HCT116 (cell line): ENCODE measurements at regions not wholly inside any gene's neighbourhood (a gene's known extent, or its start where the extent isn't known, plus 50 kb on each side); places are given as distances from the start of the nearest gene placed in this dataset.

Experiments used
- ATAC-seq: fragments of 200-7000 bp; cut with Tn5 transposase; 2 replicates; pipeline ENCODE4 v1.9.1; 2020; ENCODE audit warnings: mild to moderate bottlenecking, moderate library complexity
- BruUV-seq: library from RNA; stranded (reverse); fragments of 400-500 nt; replicated peaks from 2 replicates; lab custom pipeline; 2021; lab: Mats Ljungman, UMichigan
- CTCF ChIA-PET: fragments of 300-600 bp; sonication (Branson Sonifier 250); formaldehyde crosslinking; loops from one replicate; lab custom pipeline; 2021; ENCODE audit warnings: antibody characterized with exemption; lab: Charles Lee
- POLR2A ChIA-PET: fragments of 300-600, 350-600 bp; sonication (Branson Sonifier 250); formaldehyde crosslinking; loops from one replicate; lab custom pipeline; 2021; ENCODE audit warnings: antibody characterized with exemption; lab: Charles Lee
- RAD21 ChIA-PET, 2 experiments: fragments of 300-600 bp; sonication (Branson Sonifier 250); formaldehyde crosslinking; loops; one replicate each; lab custom pipeline; 2023; ENCODE audit warnings: low total read pairs in 2 of 2; ENCODE audit not compliant: uncharacterized antibody in 2 of 2, unreplicated experiment in 2 of 2, low non-redundant PET in 1 of 2; lab: Charles Lee
- DNase-seq: peaks from one replicate; pipeline ENCODE4 v3.0.0-alpha.2; 2010; ENCODE audit warnings: low read depth, low spot score
- H2AFZ ChIP-seq: fragments of 200-600 bp; shearing (Covaris generic), sonication (generic); 2 replicates; pipeline ENCODE4 v1.6.1; 2017; ENCODE audit warnings: low read depth, mixed run types, mixed read lengths, antibody characterized with exemption, low read length; ENCODE audit not compliant: poor library complexity, severe bottlenecking
- H3K27ac ChIP-seq: 2 replicates; pipeline ENCODE4 v1.5.1; 2012; ENCODE audit warnings: low read depth, low read length
- H3K27me3 ChIP-seq: fragments of 200-600 bp; sonication (generic); 2 replicates; pipeline ENCODE4 v1.6.1; 2016; ENCODE audit warnings: mixed run types, low read length, mixed read lengths; ENCODE audit not compliant: insufficient read depth
- H3K36me3 ChIP-seq, 2 experiments: fragments of 200-500 bp in 1 of 2; fragments of 200-600 bp in 1 of 2; sonication (Bioruptor generic) in 1 of 2; sonication (generic) in 1 of 2; 2 replicates each; pipeline versions ENCODE4 v1.5.1 to v1.6.1; 2014 to 2016; ENCODE audit warnings: low read length in 2 of 2, inconsistent platforms in 1 of 2, mixed read lengths in 1 of 2, mixed run types in 1 of 2; ENCODE audit not compliant: insufficient read depth in 2 of 2, control insufficient read depth in 1 of 2
- H3K4me1 ChIP-seq, 2 experiments: fragments of 200-600 bp in 1 of 2; sonication (generic) in 1 of 2; 2 replicates each; pipeline versions ENCODE4 v1.5.1 to v1.6.1; 2012 to 2017; ENCODE audit warnings: low read length in 2 of 2, inconsistent platforms in 1 of 2, mild to moderate bottlenecking in 1 of 2, mixed read lengths in 1 of 2, mixed run types in 1 of 2, moderate library complexity in 1 of 2; ENCODE audit not compliant: insufficient read depth in 2 of 2, control insufficient read depth in 1 of 2
- H3K4me2 ChIP-seq: fragments of 200-600 bp; sonication (generic); 2 replicates; pipeline ENCODE4 v1.6.1; 2017; ENCODE audit warnings: mixed run types, low read length, mixed read lengths
- H3K4me3 ChIP-seq, 2 experiments: fragments of 200-600 bp in 1 of 2; sonication (generic) in 1 of 2; replicated peaks in 1 of 2; 2 replicates each; pipeline ENCODE4 v1.5.1; 2011 to 2016; ENCODE audit warnings: low read length in 2 of 2, control low read depth in 1 of 2, low read depth in 1 of 2, mild to moderate bottlenecking in 1 of 2, mixed read lengths in 1 of 2, mixed run types in 1 of 2
- H3K79me2 ChIP-seq: fragments of 200-600 bp; sonication (generic); 2 replicates; pipeline ENCODE4 v1.6.1; 2017; ENCODE audit warnings: mild to moderate bottlenecking, mixed run types, low read length, moderate library complexity, mixed read lengths; ENCODE audit not compliant: insufficient read depth
- H3K9ac ChIP-seq: fragments of 200-600 bp; sonication (generic); 2 replicates; pipeline ENCODE4 v1.6.1; 2016; ENCODE audit warnings: low read length, mixed read lengths
- H3K9me2 ChIP-seq: fragments of 200-600 bp; sonication (generic), shearing (Covaris generic); 2 replicates; pipeline ENCODE4 v1.6.1; 2017; ENCODE audit warnings: mixed run types, mild to moderate bottlenecking, moderate library complexity; ENCODE audit not compliant: insufficient read depth
- H3K9me3 ChIP-seq, 2 experiments: fragments of 200-500 bp in 1 of 2; fragments of 200-600 bp in 1 of 2; sonication (Bioruptor generic) in 1 of 2; sonication (generic) in 1 of 2; 2 replicates each; pipeline ENCODE4 v1.6.1; 2014 to 2017; ENCODE audit warnings: low read length in 2 of 2, mixed read lengths in 2 of 2, inconsistent platforms in 1 of 2, low read depth in 1 of 2, mild to moderate bottlenecking in 1 of 2, mixed run types in 1 of 2, moderate library complexity in 1 of 2; ENCODE audit not compliant: control insufficient read depth in 1 of 2, insufficient read depth in 1 of 2
- H4K20me1 ChIP-seq: fragments of 200-600 bp; sonication (generic), shearing (Covaris generic); 2 replicates; pipeline ENCODE4 v1.6.1; 2017; ENCODE audit warnings: mixed run types, mild to moderate bottlenecking, moderate library complexity; ENCODE audit not compliant: insufficient read depth
- CBX3 ChIP-seq: IDR thresholded peaks from 2 replicates; pipeline ENCODE4 v1.6.1; 2012; ENCODE audit warnings: low read depth
- EZH2 ChIP-seq: fragments of 200-600 bp; sonication (generic); IDR thresholded peaks from 2 replicates; pipeline ENCODE4 v1.6.1; 2017; ENCODE audit warnings: antibody characterized with exemption, mixed run types
- EZH2phosphoT487 ChIP-seq: fragments of 200-600 bp; IDR thresholded peaks from 2 replicates; pipeline ENCODE4 v1.6.1; 2018; ENCODE audit warnings: antibody characterized with exemption, borderline replicate concordance
- JUND ChIP-seq: IDR thresholded peaks from 2 replicates; pipeline ENCODE4 v1.6.1; 2012
- POLR2A ChIP-seq: IDR thresholded peaks from 2 replicates; pipeline ENCODE4 v1.7.0; 2011; ENCODE audit warnings: borderline replicate concordance; ENCODE audit not compliant: insufficient read depth, insufficient read length; ENCODE audit errors: extremely low read depth
- SP1 ChIP-seq: IDR thresholded peaks from 2 replicates; pipeline ENCODE4 v1.6.1; 2012; ENCODE audit warnings: low read depth
- SRF ChIP-seq: IDR thresholded peaks from 2 replicates; pipeline ENCODE4 v1.6.1; 2012; ENCODE audit warnings: low read depth
- TCF7L2 ChIP-seq: IDR thresholded peaks from 2 replicates; pipeline ENCODE4 v1.7.0; 2011; ENCODE audit warnings: borderline replicate concordance, inconsistent platforms; ENCODE audit not compliant: insufficient read depth, insufficient read length; ENCODE audit errors: extremely low read depth
- intact Hi-C: fragments of 100-400 bp; cut with micrococcal nuclease; formaldehyde crosslinking; loops from 2 replicates; pipeline ENCODE4 v1.10.0; 2022
- TF ChIP-seq, protein P1 (sequence below), 3 experiments: fragments of 200-600 bp in 1 of 3; sonication (generic) in 1 of 3; IDR thresholded peaks in 2 of 3; conservative IDR thresholded peaks in 1 of 3; 2 replicates each; pipeline ENCODE4 v1.5.1; 2012 to 2017; ENCODE audit warnings: low read depth in 2 of 3, low read length in 2 of 3, antibody characterized with exemption in 1 of 3, borderline replicate concordance in 1 of 3, control low read depth in 1 of 3, mild to moderate bottlenecking in 1 of 3, mixed read lengths in 1 of 3, mixed run types in 1 of 3, moderate library complexity in 1 of 3; ENCODE audit not compliant: insufficient read depth in 1 of 3

DNA sequence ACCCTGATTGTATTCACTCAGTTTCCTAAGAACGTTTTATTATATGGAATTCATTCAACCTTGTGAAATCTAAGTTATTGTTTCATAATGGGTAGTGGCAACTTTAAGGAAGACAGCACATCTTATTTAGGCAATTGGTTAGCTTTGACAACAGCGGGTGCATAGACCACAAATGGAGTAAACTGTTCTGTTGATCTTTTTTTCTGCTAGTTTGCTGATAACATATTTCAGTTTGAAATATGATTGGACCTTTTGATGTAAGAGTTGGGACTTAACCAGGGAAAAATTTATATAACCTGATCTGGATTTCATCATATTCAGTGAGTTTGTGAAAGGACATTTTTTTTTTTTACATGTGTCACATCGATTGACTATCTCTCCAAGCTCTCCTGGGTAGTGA lies 151.7 kb downstream of the HLX start:
- Histone ChIP-seq H3K36me3 (no peaks in the 10 kb centered on the region), H3K4me3 (no peak overlapping the region), H3K9me2 (no peaks in the 10 kb centered on the region), H3K9me3 (no peaks in the 10 kb centered on the region), H3K4me2 (no peak overlapping the region), H3K79me2 (no peaks in the 10 kb centered on the region), H3K4me1 (peaks cover 0 to 7% of the 10 kb centered on the region in 2 experiments; a peak in 2 of 4 replicates), H2AFZ (no peak overlapping the region), H3K27me3 (no peaks in the 10 kb centered on the region), H3K9ac (no peak overlapping the region), H3K27ac (no peak overlapping the region), H4K20me1 (no peaks in the 10 kb centered on the region)
- BruUV-seq = no TSS peak
- ChIA-PET RAD21 (no interaction called here), POLR2A (no interaction called here), CTCF (no interaction called here)
- DNase-seq = no peak
- intact Hi-C loops = no loop called here
- ATAC-seq = no peak
- TF ChIP-seq EZH2 (no peak), EZH2phosphoT487 (no peak), CBX3 (no peak)

DNA sequence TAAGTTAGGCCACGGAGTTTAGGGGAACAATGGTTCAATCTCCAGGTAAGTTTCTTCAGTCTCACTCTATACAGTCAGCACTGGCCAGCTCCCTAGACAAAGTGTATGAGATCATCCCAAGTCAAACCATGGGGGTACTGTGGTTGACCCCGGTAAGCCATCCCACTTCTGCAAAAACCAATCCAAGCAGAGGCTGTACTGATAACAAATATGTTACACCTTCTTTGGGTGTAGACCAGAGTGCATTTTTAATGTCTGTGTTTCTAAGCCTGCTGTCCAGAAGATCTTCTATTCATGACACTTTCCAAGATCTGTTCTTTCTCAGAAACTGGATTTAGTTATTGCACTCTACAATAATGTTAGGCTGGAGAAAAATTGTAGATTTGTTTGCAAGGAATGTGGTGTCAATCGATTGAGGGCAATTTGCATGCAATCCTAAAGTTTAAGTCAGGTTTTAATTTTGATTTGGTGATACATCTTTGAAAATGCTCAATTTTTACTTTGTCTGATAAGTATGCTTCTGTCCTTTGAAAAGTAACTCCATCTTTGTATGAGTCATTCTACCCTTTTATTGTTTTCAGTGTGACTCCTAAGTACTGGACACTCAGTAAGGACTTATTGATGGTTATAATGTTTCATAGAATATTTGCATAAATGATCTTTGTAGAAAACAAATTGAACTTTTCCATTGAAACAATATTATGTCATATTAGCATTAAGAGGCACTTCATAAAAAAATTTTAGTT lies 152.4 kb downstream of the HLX start:
- H3K27me3 ChIP-seq = no peaks in the 10 kb centered on the region
- RAD21 ChIA-PET = no interaction called here
- no peak overlapping the region for H3K4me2 ChIP-seq
- POLR2A ChIA-PET = no interaction called here
- DNase-seq = no peak
- no TSS peak for BruUV-seq
- TF ChIP-seq JUND = no peak
- TF ChIP-seq TCF7L2 = no peak
- TF ChIP-seq POLR2A = no peak
- TF ChIP-seq, protein P1, sequence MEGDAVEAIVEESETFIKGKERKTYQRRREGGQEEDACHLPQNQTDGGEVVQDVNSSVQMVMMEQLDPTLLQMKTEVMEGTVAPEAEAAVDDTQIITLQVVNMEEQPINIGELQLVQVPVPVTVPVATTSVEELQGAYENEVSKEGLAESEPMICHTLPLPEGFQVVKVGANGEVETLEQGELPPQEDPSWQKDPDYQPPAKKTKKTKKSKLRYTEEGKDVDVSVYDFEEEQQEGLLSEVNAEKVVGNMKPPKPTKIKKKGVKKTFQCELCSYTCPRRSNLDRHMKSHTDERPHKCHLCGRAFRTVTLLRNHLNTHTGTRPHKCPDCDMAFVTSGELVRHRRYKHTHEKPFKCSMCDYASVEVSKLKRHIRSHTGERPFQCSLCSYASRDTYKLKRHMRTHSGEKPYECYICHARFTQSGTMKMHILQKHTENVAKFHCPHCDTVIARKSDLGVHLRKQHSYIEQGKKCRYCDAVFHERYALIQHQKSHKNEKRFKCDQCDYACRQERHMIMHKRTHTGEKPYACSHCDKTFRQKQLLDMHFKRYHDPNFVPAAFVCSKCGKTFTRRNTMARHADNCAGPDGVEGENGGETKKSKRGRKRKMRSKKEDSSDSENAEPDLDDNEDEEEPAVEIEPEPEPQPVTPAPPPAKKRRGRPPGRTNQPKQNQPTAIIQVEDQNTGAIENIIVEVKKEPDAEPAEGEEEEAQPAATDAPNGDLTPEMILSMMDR (IDR thresholded peaks at IDR 0.05 in 2 of 3, conservative IDR thresholded peaks at IDR 0.05 in 1 of 3; ENCODE audit: borderline replicate concordance in 1 of 3, insufficient read depth in 1 of 3, low read depth in 2 of 3, low read length in 2 of 3) = no peak
- no peak for TF ChIP-seq SRF
- TF ChIP-seq SP1 = no peak
- TF ChIP-seq, all 23 proteins: peak for 0
- Histone ChIP-seq H3K36me3 (no peaks in the 10 kb centered on the region), H4K20me1 (no peaks in the 10 kb centered on the region), H3K27ac (no peak overlapping the region), H3K4me1 (peaks cover 0 to 10% of the 10 kb centered on the region in 2 experiments; a peak in 2 of 4 replicates), H3K9me2 (no peaks in the 10 kb centered on the region), H3K9me3 (no peaks in the 10 kb centered on the region), H3K4me3 (no peak overlapping the region), H2AFZ (no peak overlapping the region), H3K79me2 (no peaks in the 10 kb centered on the region), H3K9ac (no peak overlapping the region)
- no peak for ATAC-seq
- CTCF ChIA-PET = no interaction called here
- intact Hi-C loops = no loop called here
